DMS53 treated with DMSO at 0.1 percent for 48 hours (cell line): ENCODE measurements at regions not wholly inside any gene's neighbourhood (a gene's known extent, or its start where the extent isn't known, plus 50 kb on each side); places are given as distances from the start of the nearest gene placed in this dataset.
"Not testable (repeated sequence)": the region's sequence is repeated elsewhere in the genome, so short reads cannot be mapped to it uniquely, and the experiment has no call there.

Source experiments
- DNase-seq: peaks from one replicate; lab custom pipeline; 2025; ENCODE audit not compliant: unreplicated experiment; lab: John Stamatoyannopoulos, UW

- no peak for DNase-seq
These were observed 295.3 kb upstream of the CNTN5 start for GRCh38 chr11:98725471-98725870.

- no peak for DNase-seq
These were observed 292.3 kb upstream of the CNTN5 start for GRCh38 chr11:98728421-98728820.

- DNase-seq: no peak
These were observed 291.6 kb upstream of the CNTN5 start for GRCh38 chr11:98729118-98729517.

GRCh38 chr11:98732947-98733346 is 287.8 kb upstream of the CNTN5 start:
- DNase-seq: no peak

GRCh38 chr11:98733378-98733777 is 287.4 kb upstream of the CNTN5 start:
- DNase-seq: not testable (repeated sequence)

GRCh38 chr11:98734686-98735085 is 286.1 kb upstream of the CNTN5 start:
- no peak for DNase-seq

GRCh38 chr11:98736833-98737232 is 283.9 kb upstream of the CNTN5 start:
- DNase-seq: no peak

- DNase-seq: no peak
These were observed 280.4 kb upstream of the CNTN5 start for GRCh38 chr11:98740321-98740720.

GRCh38 chr11:98763446-98763845 is 257.3 kb upstream of the CNTN5 start:
- DNase-seq: not testable (repeated sequence)

- no peak for DNase-seq
These were observed 253.8 kb upstream of the CNTN5 start for GRCh38 chr11:98766903-98767302.

GRCh38 chr11:98770046-98770445 is 250.7 kb upstream of the CNTN5 start:
- DNase-seq: not testable (repeated sequence)

- DNase-seq: no peak
These were observed 249.0 kb upstream of the CNTN5 start for GRCh38 chr11:98771791-98772190.

GRCh38 chr11:98772893-98773292 is 247.9 kb upstream of the CNTN5 start:
- no peak for DNase-seq

- no peak for DNase-seq
These were observed 227.5 kb upstream of the CNTN5 start for GRCh38 chr11:98793276-98793675.

GRCh38 chr11:98798333-98798732 is 222.4 kb upstream of the CNTN5 start:
- DNase-seq: no peak

GRCh38 chr11:98800696-98801095 is 220.1 kb upstream of the CNTN5 start:
- DNase-seq: no peak

GRCh38 chr11:98828986-98829708 is 191.6 kb upstream of the CNTN5 start:
- DNase-seq: no peak

GRCh38 chr11:98829971-98830370 is 190.8 kb upstream of the CNTN5 start:
- DNase-seq: no peak

- no peak for DNase-seq
These were observed 186.0 kb upstream of the CNTN5 start for GRCh38 chr11:98834776-98835175.

GRCh38 chr11:98835335-98835734 is 185.4 kb upstream of the CNTN5 start:
- DNase-seq: no peak

GRCh38 chr11:98836156-98836555 is 184.6 kb upstream of the CNTN5 start:
- DNase-seq: no peak

GRCh38 chr11:98842187-98842586 is 178.6 kb upstream of the CNTN5 start:
- DNase-seq: no peak

- no peak for DNase-seq
These were observed 158.6 kb upstream of the CNTN5 start for GRCh38 chr11:98862169-98862568.
